ENCODE measurements at regions not wholly inside any gene's neighbourhood (a gene's known extent, or its start where the extent isn't known, plus 50 kb on each side); places are given as distances from the start of the nearest gene placed in this dataset.

- ATAC-seq, result no peak
- intact Hi-C loops (cut with DNase I), result no loop called here
- WGBS, 2 donors, result 67 to 80% methylated on average over 3 of the region's 3 CpGs
- Histone ChIP-seq H3K9me3 (no peaks in the 10 kb centered on the region), H3K4me3 (no peak overlapping the region), H3K27me3 (peaks cover 0 to 3% (median 0%) of the 10 kb centered on the region in 4 donors), H3K27ac (no peak overlapping the region), H3K36me3 (no peaks in the 10 kb centered on the region), H3K4me1 (no peaks in the 10 kb centered on the region)
- FAIRE-seq, result no peak
- TF ChIP-seq CTCF (IDR thresholded peaks at IDR 0.05), result no peak
- DNase-seq, result no peak
Observed at GRCh38 chr10:121048749-121049148, 197.6 kb downstream of the WDR11 start.

GRCh38 chr10:121049489-121049888, 198.3 kb downstream of the WDR11 start:
- no peak overlapping the region for H3K27ac ChIP-seq
- no peaks in the 10 kb centered on the region for H3K36me3 ChIP-seq
- 69 to 82% methylated on average over 2 of the region's 2 CpGs for WGBS, 2 donors
- no peak for FAIRE-seq
- peaks cover 0 to 3% (median 0%) of the 10 kb centered on the region in 4 donors for H3K27me3 ChIP-seq
- DNase-seq, result no peak
- H3K9me3 ChIP-seq, result no peaks in the 10 kb centered on the region
- no peak for TF ChIP-seq CTCF (IDR thresholded peaks at IDR 0.05)
- no peaks in the 10 kb centered on the region for H3K4me1 ChIP-seq
- intact Hi-C loops (cut with DNase I), result no loop called here
- no peak for ATAC-seq
- H3K4me3 ChIP-seq, result no peak overlapping the region

GRCh38 chr10:121049923-121050322, 198.8 kb downstream of the WDR11 start:
- H3K27ac ChIP-seq, result no peak overlapping the region
- intact Hi-C loops (cut with DNase I), result no loop called here
- H3K4me1 ChIP-seq, result no peaks in the 10 kb centered on the region
- ATAC-seq (no peak), FAIRE-seq (no peak), DNase-seq (no peak)
- WGBS, 2 donors, result 38 to 52% methylated on average over 1 of the region's 1 CpG
- H3K36me3 ChIP-seq, result no peaks in the 10 kb centered on the region
- H3K4me3 ChIP-seq, result no peak overlapping the region
- no peak for TF ChIP-seq CTCF (IDR thresholded peaks at IDR 0.05)
- H3K27me3 ChIP-seq, result peaks cover 0 to 3% (median 0%) of the 10 kb centered on the region in 4 donors
- no peaks in the 10 kb centered on the region for H3K9me3 ChIP-seq

GRCh38 chr10:121051171-121051570, 200.0 kb downstream of the WDR11 start:
- intact Hi-C loops (cut with DNase I), result no loop called here
- Histone ChIP-seq H3K4me1 (no peaks in the 10 kb centered on the region), H3K4me3 (no peak overlapping the region), H3K9me3 (no peaks in the 10 kb centered on the region), H3K27me3 (peaks cover 0 to 6% (median 0%) of the 10 kb centered on the region in 4 donors), H3K27ac (no peak overlapping the region), H3K36me3 (no peaks in the 10 kb centered on the region)
- ATAC-seq, result no peak
- no peak for DNase-seq
- no peak for FAIRE-seq
- WGBS, 2 donors, result 70 to 94% methylated on average over 3 of the region's 3 CpGs
- no peak for TF ChIP-seq CTCF (IDR thresholded peaks at IDR 0.05)

GRCh38 chr10:121051696-121052279, 200.6 kb downstream of the WDR11 start:
- 51 to 60% methylated on average over 3 of the region's 3 CpGs for WGBS, 2 donors
- DNase-seq, result no peak
- Histone ChIP-seq H3K36me3 (no peaks in the 10 kb centered on the region), H3K4me3 (no peak overlapping the region), H3K9me3 (no peaks in the 10 kb centered on the region), H3K27me3 (peaks cover 0 to 3% (median 0%) of the 10 kb centered on the region in 4 donors), H3K4me1 (no peaks in the 10 kb centered on the region), H3K27ac (no peak overlapping the region)
- no peak for ATAC-seq
- no peak for TF ChIP-seq CTCF (IDR thresholded peaks at IDR 0.05)
- intact Hi-C loops (cut with DNase I), result no loop called here
- FAIRE-seq, result no peak
